Liver (tissue), 8 donors: ENCODE measurements at regions not wholly inside any gene's neighbourhood (a gene's known extent, or its start where the extent isn't known, plus 50 kb on each side); places are given as distances from the start of the nearest gene placed in this dataset.
A peak's percentile ranks its signal among the peaks of the same experiment; 100 is the strongest.

ENCODE experiments used
- DNase-seq: peaks from one replicate; pipeline ENCODE4 v3.0.0-alpha.2; 2017; ENCODE audit warnings: low spot score
- H3K27ac ChIP-seq, 2 donors: one replicate each; pipeline ENCODE4 v1.7.0; 2013; ENCODE audit warnings: inconsistent platforms in 2 of 2, low read length in 2 of 2, control low read depth in 1 of 2, low read depth in 1 of 2, mild to moderate bottlenecking in 1 of 2
- H3K27me3 ChIP-seq, 4 donors: one replicate each; pipeline versions ENCODE4 v1.6.1 to v1.7.0; 2013; ENCODE audit warnings: low read length in 3 of 4, inconsistent platforms in 1 of 4, mild to moderate bottlenecking in 1 of 4, moderate library complexity in 1 of 4; ENCODE audit not compliant: control insufficient read depth in 4 of 4, insufficient read depth in 4 of 4
- H3K36me3 ChIP-seq, 4 donors: one replicate each; pipeline versions ENCODE4 v1.6.1 to v1.7.0; 2013; ENCODE audit warnings: low read length in 3 of 4, mild to moderate bottlenecking in 3 of 4, low read depth in 1 of 4, moderate library complexity in 1 of 4; ENCODE audit not compliant: control insufficient read depth in 4 of 4, insufficient read depth in 3 of 4
- H3K4me1 ChIP-seq, 4 donors: one replicate each; pipeline versions ENCODE4 v1.6.1 to v1.7.0; 2013; ENCODE audit warnings: low read length in 3 of 4, mild to moderate bottlenecking in 3 of 4, moderate library complexity in 1 of 4; ENCODE audit not compliant: control insufficient read depth in 4 of 4, insufficient read depth in 4 of 4
- H3K4me3 ChIP-seq, 3 donors: one replicate each; pipeline versions ENCODE4 v1.6.1 to v1.7.0; 2013; ENCODE audit warnings: low read length in 3 of 3, control low read depth in 1 of 3, low read depth in 1 of 3, mild to moderate bottlenecking in 1 of 3
- H3K9ac ChIP-seq, 2 donors: one replicate each; pipeline ENCODE4 v1.7.0; 2013; ENCODE audit warnings: low read length in 2 of 2, mild to moderate bottlenecking in 2 of 2, moderate library complexity in 2 of 2, control low read depth in 1 of 2, low read depth in 1 of 2
- H3K9me3 ChIP-seq, 4 donors: one replicate each; pipeline versions ENCODE4 v1.6.1 to v1.7.0; 2013; ENCODE audit warnings: low read length in 3 of 4; ENCODE audit not compliant: control insufficient read depth in 4 of 4
- ATF3 ChIP-seq: IDR thresholded peaks from 2 replicates; pipeline ENCODE4 v1.6.1; 2016; ENCODE audit warnings: antibody characterized with exemption
- CTCF ChIP-seq: fragments of 150-350 bp; IDR thresholded peaks from 2 replicates; pipeline ENCODE4 v1.5.1; 2017; ENCODE audit warnings: improper control_type of control experiment, low read depth, low read length; ENCODE audit not compliant: missing input control
- EGR1 ChIP-seq, 2 donors: IDR thresholded peaks; 2 replicates each; pipeline ENCODE4 v1.6.1; 2016 to 2018; ENCODE audit warnings: antibody characterized with exemption in 2 of 2, low read depth in 2 of 2
- GABPA ChIP-seq, 2 donors: IDR thresholded peaks in 1 of 2; conservative IDR thresholded peaks in 1 of 2; 2 replicates each; pipeline ENCODE4 v1.6.1; 2016; ENCODE audit warnings: antibody characterized with exemption in 2 of 2, mild to moderate bottlenecking in 1 of 2, moderate library complexity in 1 of 2
- HNF4A ChIP-seq, 2 donors: conservative IDR thresholded peaks; 2 replicates each; pipeline ENCODE4 v1.6.1; 2016; ENCODE audit warnings: antibody characterized with exemption in 2 of 2, mild to moderate bottlenecking in 2 of 2
- JUND ChIP-seq, 2 donors: IDR thresholded peaks; 2 replicates each; pipeline ENCODE4 v1.6.1; 2016; ENCODE audit warnings: antibody characterized with exemption in 2 of 2
- MAX ChIP-seq: IDR thresholded peaks from 2 replicates; pipeline ENCODE4 v1.6.1; 2016; ENCODE audit warnings: antibody characterized with exemption
- RXRA ChIP-seq, 2 donors: IDR thresholded peaks; 2 replicates each; pipeline ENCODE4 v1.6.1; 2017 to 2018; ENCODE audit warnings: antibody characterized with exemption in 2 of 2, mild to moderate bottlenecking in 1 of 2
- SP1 ChIP-seq: IDR thresholded peaks from 2 replicates; pipeline ENCODE4 v1.6.1; 2018; ENCODE audit warnings: antibody characterized with exemption, mild to moderate bottlenecking
- YY1 ChIP-seq: IDR thresholded peaks from 2 replicates; pipeline ENCODE4 v1.6.1; 2016; ENCODE audit warnings: antibody characterized with exemption, mild to moderate bottlenecking
- ZBTB33 ChIP-seq: IDR thresholded peaks from 2 replicates; pipeline ENCODE4 v1.6.1; 2016; ENCODE audit warnings: antibody characterized with exemption
- WGBS: extraction: QIAGEN DNeasy Blood & Tissue Kit; methylation state at CpG from one replicate; pipeline ENCODE4 v1.1.7; 2013; 5-methylcytosine and 5-hydroxymethylcytosine counted together
- TF ChIP-seq, protein P1 (sequence below): IDR thresholded peaks from 2 replicates; pipeline ENCODE4 v1.6.1; 2016; ENCODE audit warnings: antibody characterized with exemption, mild to moderate bottlenecking
- donor health status: healthy.
- donor health status: healthy.
- donor health status: healthy.
- donor health status: healthy.
- donor health status: healthy.

GRCh38 chr7:131077735-131078134 lies 249.9 kb upstream of the MKLN1 start:
- Histone ChIP-seq H3K9ac (peak overlapping the region in 1 of 2 donors; percentile 32), H3K4me3 (no peak overlapping the region), H3K27ac (peak overlapping the region in 1 of 2 donors; percentile 13), H3K27me3 (no peaks in the 10 kb centered on the region), H3K36me3 (peaks cover 0 to 6% (median 2%) of the 10 kb centered on the region in 4 donors), H3K4me1 (peaks cover 5 to 45% (median 37%) of the 10 kb centered on the region in 4 donors), H3K9me3 (no peaks in the 10 kb centered on the region)
- TF ChIP-seq, protein P1, sequence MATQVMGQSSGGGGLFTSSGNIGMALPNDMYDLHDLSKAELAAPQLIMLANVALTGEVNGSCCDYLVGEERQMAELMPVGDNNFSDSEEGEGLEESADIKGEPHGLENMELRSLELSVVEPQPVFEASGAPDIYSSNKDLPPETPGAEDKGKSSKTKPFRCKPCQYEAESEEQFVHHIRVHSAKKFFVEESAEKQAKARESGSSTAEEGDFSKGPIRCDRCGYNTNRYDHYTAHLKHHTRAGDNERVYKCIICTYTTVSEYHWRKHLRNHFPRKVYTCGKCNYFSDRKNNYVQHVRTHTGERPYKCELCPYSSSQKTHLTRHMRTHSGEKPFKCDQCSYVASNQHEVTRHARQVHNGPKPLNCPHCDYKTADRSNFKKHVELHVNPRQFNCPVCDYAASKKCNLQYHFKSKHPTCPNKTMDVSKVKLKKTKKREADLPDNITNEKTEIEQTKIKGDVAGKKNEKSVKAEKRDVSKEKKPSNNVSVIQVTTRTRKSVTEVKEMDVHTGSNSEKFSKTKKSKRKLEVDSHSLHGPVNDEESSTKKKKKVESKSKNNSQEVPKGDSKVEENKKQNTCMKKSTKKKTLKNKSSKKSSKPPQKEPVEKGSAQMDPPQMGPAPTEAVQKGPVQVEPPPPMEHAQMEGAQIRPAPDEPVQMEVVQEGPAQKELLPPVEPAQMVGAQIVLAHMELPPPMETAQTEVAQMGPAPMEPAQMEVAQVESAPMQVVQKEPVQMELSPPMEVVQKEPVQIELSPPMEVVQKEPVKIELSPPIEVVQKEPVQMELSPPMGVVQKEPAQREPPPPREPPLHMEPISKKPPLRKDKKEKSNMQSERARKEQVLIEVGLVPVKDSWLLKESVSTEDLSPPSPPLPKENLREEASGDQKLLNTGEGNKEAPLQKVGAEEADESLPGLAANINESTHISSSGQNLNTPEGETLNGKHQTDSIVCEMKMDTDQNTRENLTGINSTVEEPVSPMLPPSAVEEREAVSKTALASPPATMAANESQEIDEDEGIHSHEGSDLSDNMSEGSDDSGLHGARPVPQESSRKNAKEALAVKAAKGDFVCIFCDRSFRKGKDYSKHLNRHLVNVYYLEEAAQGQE: no peak
- TF ChIP-seq JUND (IDR thresholded peaks at IDR 0.05) (no peak), RXRA (IDR thresholded peaks at IDR 0.05) (no peak), GABPA (IDR thresholded peaks at IDR 0.05 in 1 of 2, conservative IDR thresholded peaks at IDR 0.05 in 1 of 2) (no peak), MAX (no peak), YY1 (no peak), ZBTB33 (no peak), ATF3 (no peak), CTCF (no peak), HNF4A (conservative IDR thresholded peaks at IDR 0.05) (no peak), SP1 (no peak), EGR1 (IDR thresholded peaks at IDR 0.05; ENCODE audit: low read depth in 2 of 2) (no peak)
- no peak for DNase-seq
- WGBS: 69% methylated on average over 4 of the region's 4 CpGs

- H3K9me3 ChIP-seq: no peaks in the 10 kb centered on the region
- no peak overlapping the region for H3K4me3 ChIP-seq
- no peak overlapping the region for H3K9ac ChIP-seq
- TF ChIP-seq JUND (IDR thresholded peaks at IDR 0.05): no peak
- H3K4me1 ChIP-seq: peaks cover 4 to 29% (median 20%) of the 10 kb centered on the region in 4 donors
- peaks cover 0 to 6% (median 0%) of the 10 kb centered on the region in 4 donors for H3K36me3 ChIP-seq
- no peak overlapping the region for H3K27ac ChIP-seq
- H3K27me3 ChIP-seq: no peaks in the 10 kb centered on the region
- 91% methylated on average over 5 of the region's 5 CpGs for WGBS
- DNase-seq: no peak
Measured at GRCh38 chr7:131080754-131081153, 246.9 kb upstream of the MKLN1 start.
